Liver (tissue), 3 donors: ENCODE measurements at regions not wholly inside any gene's neighbourhood (a gene's known extent, or its start where the extent isn't known, plus 50 kb on each side); places are given as distances from the start of the nearest gene placed in this dataset.

Source experiments
- ATF3 ChIP-seq: IDR thresholded peaks from 2 replicates; pipeline ENCODE4 v1.6.1; 2016; ENCODE audit warnings: antibody characterized with exemption
- CTCF ChIP-seq: fragments of 150-350 bp; IDR thresholded peaks from 2 replicates; pipeline ENCODE4 v1.5.1; 2017; ENCODE audit warnings: improper control_type of control experiment, low read depth, low read length; ENCODE audit not compliant: missing input control
- EGR1 ChIP-seq, 2 donors: IDR thresholded peaks; 2 replicates each; pipeline ENCODE4 v1.6.1; 2016 to 2018; ENCODE audit warnings: antibody characterized with exemption in 2 of 2, low read depth in 2 of 2
- FOXA1 ChIP-seq: IDR thresholded peaks from 2 replicates; pipeline ENCODE4 v1.6.1; 2016; ENCODE audit warnings: antibody characterized with exemption
- HNF4G ChIP-seq: IDR thresholded peaks from 2 replicates; pipeline ENCODE4 v1.6.1; 2016; ENCODE audit warnings: antibody characterized with exemption
- JUND ChIP-seq, 2 donors: IDR thresholded peaks; 2 replicates each; pipeline ENCODE4 v1.6.1; 2016; ENCODE audit warnings: antibody characterized with exemption in 2 of 2
- MAX ChIP-seq: IDR thresholded peaks from 2 replicates; pipeline ENCODE4 v1.6.1; 2016; ENCODE audit warnings: antibody characterized with exemption
- NR2F2 ChIP-seq: IDR thresholded peaks from 2 replicates; pipeline ENCODE4 v1.6.1; 2016; ENCODE audit warnings: antibody characterized with exemption
- RAD21 ChIP-seq, 2 donors: IDR thresholded peaks; 2 replicates each; pipeline ENCODE4 v1.6.1; 2016; ENCODE audit warnings: antibody characterized with exemption in 2 of 2, mild to moderate bottlenecking in 2 of 2
- REST ChIP-seq: IDR thresholded peaks from 2 replicates; pipeline ENCODE4 v1.6.1; 2016; ENCODE audit warnings: antibody characterized with exemption, mild to moderate bottlenecking
- SP1 ChIP-seq: IDR thresholded peaks from 2 replicates; pipeline ENCODE4 v1.6.1; 2018; ENCODE audit warnings: antibody characterized with exemption, mild to moderate bottlenecking
- TAF1 ChIP-seq: conservative IDR thresholded peaks from 2 replicates; pipeline ENCODE4 v1.6.1; 2016; ENCODE audit warnings: antibody characterized with exemption, mild to moderate bottlenecking
- YY1 ChIP-seq: IDR thresholded peaks from 2 replicates; pipeline ENCODE4 v1.6.1; 2016; ENCODE audit warnings: antibody characterized with exemption, mild to moderate bottlenecking
- donor health status: healthy.
- donor health status: healthy.

GRCh38 chr20:60785785-60786184 is 466.3 kb upstream of the CDH4 start:
- TF ChIP-seq CTCF, result no peak
- TF ChIP-seq EGR1 (IDR thresholded peaks at IDR 0.05; ENCODE audit: low read depth in 2 of 2), result no peak
- no peak for TF ChIP-seq ATF3
- no peak for TF ChIP-seq MAX
- no peak for TF ChIP-seq RAD21 (IDR thresholded peaks at IDR 0.05)
- no peak for TF ChIP-seq FOXA1
- no peak for TF ChIP-seq REST
- TF ChIP-seq HNF4G, result no peak
- TF ChIP-seq JUND (IDR thresholded peaks at IDR 0.05), result no peak
- TF ChIP-seq YY1, result no peak
- TF ChIP-seq TAF1, result no peak
- TF ChIP-seq SP1, result no peak
- no peak for TF ChIP-seq NR2F2
